GM19025 (cell line): ENCODE measurements at regions not wholly inside any gene's neighbourhood (a gene's known extent, or its start where the extent isn't known, plus 50 kb on each side); places are given as distances from the start of the nearest gene placed in this dataset.
A peak's percentile ranks its signal among the peaks of the same experiment; 100 is the strongest.

Experiments
- ATAC-seq: cut with Tn5 transposase; IDR thresholded peaks from one replicate; pipeline ENCODE4 v1.9.1; 2021; ENCODE audit warnings: mild to moderate bottlenecking, low read depth, moderate library complexity; ENCODE audit not compliant: unreplicated experiment

DNA sequence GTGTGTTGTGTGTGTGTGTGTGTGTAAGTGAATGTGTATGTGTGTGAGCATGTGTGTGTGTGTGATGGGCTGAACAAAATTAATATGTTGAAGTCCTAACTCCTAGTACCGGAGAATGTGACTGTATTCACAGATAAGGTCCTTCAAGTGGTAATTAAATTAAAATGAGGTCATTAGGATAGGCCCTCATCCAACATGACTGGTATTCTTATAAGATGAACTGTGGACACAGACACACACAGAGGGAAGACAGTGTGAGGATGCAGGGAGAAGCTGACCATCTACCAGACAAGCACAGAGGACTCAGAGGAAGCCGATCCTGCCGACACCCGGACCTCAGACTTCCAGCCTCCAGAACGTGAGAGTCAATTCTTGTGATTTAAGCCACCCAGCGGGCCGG, 91.2 kb upstream of the PGBD5 start:
- ATAC-seq, result no peak

DNA sequence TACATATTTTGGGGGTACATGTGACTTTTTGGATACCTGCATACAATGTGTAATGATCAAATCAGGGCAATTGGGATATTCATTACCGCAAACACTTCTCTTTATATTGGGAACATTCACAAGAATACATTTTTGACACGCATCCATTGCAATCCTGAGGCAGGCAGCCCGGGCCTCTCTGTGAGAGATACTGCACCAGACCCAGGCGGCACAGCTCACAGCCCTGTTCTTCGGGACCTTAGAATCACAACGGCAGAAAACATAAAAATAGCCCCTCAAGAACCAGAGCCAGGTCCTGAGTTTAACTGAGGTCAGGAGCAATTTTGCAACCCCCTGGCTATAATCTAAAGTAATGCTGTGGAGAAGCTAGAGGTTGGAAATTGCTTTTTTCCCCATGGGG, 90.8 kb upstream of the PGBD5 start:
- ATAC-seq, result no peak

DNA sequence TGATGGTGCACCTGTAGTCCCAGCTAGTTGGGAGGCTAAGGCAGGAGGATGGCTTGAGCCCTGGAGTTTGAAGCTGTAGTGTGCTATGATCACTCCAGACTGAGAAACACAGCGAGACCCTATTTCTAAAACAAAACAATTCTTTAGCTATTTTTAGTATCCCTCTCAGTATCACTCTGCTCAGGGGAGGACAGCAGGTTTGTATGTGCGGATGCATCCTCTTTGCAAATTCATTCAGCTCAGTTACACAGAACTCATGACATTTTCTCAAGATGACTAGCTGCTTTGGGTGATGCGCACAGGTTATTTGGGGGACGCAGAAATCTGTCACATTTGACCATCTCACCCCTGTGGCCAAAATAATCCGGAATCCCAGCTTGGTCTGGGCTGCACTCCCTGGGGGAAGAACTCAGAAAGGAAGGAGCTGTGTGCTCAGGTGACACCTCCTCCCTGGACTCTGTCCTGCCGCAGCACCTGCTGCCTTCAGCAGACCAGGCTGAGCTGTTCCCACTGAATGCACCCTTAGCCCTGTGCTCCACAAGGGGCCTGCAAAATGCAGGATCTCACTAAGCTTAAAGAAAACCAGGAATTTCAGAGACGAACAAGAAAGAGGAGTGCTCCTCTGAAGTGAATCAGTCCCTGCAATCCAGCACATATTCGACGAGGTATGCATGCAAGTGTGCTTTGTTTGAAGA, 89.5 kb upstream of the PGBD5 start:
- no peak for ATAC-seq

DNA sequence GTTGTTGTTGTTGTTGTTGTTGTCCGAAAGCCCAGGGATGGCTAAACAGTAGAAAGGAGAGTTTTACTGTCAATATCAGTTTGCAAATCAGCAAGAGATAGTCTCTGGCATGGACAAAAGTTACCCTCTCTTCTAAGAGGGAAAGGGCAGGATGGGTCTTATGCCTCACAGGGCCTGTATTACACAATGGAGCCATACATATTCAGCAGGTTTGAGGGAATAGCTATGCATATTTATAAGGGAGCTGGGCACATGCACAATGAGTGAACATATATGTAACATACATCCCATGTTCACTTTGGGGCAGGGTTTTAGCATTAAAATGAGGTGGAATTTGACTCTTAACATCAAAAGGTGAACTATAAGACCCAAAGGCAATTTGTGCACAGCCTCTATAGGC, 84.4 kb upstream of the PGBD5 start:
- no peak for ATAC-seq

DNA sequence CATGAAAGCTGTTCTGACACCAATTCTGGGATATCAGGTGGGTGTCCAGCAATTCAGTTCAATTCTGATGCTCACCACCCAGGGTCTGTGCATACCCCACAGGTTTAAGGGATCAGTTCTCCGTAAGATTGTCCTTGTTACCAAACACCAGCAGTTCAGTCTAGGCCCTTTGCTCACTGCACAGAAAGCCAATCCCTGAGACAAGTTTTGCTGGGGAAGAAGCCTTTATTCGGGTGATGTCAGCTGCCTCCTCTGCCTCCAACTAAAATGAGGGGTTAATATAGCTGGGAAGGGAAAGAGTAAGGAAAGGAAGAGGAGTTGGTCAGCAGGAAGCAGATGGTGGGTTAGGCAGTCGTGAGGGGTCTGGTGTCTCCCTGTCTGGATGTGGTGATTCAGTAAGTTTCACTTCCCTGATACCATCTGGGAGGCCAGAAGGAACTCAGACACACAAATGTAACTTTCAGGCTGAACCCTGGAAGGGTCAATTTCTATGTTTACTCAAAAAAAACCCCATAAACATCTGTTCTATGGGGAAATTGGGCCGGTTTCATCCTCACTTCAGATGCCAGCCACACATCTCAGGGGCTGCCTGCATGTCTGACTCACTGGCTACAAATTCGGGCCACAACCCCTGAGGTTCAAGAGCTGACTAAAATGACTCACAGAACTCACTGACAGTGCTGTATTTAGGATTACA, 83.3 kb upstream of the PGBD5 start:
- peak; percentile 52 for ATAC-seq

DNA sequence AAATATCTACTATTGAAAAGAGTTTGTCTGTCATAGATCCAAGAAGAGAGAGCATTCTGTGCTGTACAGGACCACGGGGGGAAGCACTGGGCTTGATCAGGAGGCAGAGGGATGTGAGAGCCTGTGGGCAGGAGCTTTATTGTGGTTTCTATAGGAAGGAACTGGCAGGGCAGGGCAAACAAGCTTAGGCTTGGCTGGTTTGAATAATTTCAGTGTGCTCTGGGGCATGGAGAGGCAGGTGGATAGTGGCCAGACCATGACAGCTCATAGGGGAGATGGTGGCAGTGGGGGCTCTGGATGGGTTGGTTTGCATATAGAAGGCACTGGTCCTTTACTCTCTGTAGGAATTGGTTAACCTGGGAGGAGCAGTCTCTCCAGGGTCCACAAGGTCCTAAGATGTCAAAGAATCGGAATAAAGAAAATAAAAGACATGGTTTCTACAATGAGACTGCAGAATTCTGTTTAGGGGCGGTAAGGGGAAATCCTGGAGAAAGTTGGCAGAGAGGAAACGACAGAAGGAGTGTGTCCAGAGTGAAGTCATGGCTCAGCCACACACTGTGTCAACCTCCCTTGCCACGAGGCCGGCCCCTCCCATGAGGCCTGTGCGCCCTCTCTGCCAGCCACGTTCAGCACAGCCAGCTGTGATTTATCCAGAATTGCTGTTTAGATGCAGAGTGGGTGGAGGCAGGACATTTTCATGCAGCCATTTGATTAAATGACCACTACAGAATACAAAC, 81.7 kb upstream of the PGBD5 start:
- no peak for ATAC-seq

DNA sequence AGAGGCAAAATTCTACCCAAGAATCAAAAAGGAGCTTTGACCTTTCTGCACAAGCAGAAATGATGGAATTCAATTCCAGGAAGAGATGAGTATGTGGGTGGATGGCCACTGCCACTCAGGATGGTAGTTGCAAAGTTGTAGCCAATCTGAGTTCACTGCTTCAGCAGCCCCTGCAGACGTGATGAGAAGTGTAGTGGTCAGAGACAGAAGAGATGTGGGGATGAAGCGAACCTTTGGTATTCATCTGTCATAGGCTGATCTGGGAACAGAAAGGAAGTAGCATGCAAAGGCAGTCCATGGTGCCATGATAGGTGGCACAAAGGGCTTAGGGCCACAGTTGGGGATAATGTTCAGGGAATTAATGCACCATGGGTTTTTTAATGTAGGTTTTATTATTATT, 81.1 kb upstream of the PGBD5 start:
- no peak for ATAC-seq

DNA sequence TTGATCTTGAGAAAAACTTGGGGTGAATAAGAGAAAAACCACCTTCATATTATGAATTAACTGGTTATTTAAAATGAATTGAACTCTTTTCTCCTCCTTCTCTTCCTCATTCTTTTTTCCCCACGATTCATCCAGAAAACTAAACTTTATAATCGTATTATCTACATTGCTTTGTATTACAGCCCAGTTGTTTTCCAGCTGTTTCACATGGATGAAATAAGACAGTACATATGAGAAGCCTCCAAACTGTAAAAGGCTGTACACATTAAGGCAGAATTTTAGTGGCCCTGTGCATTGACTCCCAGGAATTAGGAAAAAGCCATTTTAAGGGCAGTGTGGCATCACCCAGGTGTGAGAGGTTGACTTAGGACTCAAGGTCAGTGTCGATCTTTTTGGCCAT, 80.3 kb upstream of the PGBD5 start:
- ATAC-seq, result no peak

DNA sequence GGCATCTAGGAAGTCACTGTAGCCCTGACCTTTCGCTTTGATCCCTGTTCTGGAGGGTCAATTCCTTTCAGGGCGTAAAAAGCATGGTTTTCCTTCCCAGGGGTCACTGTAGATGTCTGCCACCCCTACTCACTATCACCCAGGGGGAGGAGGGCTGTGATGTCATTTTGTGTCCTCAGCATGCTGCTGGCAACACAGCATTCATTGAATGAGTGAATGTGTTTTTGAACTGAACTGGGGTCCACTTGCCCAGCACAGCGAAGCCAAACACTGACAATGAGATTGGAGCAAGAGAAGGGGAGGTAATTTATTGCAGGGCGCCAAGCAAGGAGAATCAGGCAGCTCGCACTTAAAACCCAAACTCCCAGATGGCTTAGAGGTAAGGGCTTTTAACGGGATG, 78.2 kb upstream of the PGBD5 start:
- no peak for ATAC-seq

DNA sequence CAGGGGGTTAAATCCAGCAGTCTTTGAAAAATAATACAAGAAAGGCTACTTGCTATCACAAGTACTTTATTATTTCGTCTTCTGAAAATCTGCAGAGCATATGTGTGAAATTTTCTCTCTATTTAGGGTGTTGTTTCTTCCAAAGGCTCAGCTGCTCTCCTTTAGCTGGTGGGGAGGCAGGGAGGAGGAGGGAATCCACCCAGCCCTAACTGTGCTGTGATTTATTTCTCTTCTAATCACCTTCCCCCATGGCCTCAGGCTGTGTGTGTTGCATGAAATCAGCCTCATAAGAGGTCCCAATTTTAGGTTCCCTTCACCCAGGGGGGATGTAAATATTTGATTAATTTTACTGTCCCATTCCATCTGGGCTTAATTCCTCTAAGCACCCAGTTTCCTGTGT, 77.6 kb upstream of the PGBD5 start:
- no peak for ATAC-seq

DNA sequence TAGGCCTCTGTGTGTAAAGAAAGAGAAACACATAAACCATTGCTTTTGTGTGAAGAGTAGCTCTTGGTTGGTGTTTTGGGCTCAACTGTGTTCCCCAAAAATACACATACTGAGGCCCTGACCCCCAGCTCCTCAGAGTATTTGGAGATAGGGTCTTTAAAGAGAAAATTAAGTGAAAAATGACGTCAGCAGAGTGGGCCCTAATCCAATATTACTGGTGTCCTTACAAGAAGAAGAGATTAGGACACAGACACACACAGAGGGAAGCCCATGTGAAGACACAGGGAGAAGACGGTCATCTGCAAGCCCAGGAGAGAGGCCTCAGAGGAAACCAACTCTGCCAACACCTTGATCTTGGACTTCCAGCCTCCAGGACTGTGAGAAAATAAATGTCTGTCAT, 76.9 kb upstream of the PGBD5 start:
- no peak for ATAC-seq

DNA sequence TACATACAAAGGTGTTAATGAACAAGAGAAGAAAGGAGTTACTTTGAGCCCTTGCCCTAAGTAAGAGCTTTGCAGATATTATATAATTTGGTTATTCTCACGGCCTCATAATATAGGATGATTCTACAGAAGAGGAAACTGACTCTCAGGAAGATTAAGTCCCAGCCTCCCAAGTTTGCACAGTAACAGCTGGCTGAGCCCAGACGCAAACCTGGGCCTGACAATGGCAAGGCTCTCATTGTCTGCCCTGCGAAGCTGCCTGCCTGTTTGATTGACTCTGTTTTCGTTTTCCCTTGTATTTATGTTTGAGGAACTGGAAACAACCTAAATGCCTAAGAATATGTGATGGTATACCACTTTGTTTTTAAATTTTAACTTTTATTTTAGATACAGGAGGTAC, 76.2 kb upstream of the PGBD5 start:
- no peak for ATAC-seq

DNA sequence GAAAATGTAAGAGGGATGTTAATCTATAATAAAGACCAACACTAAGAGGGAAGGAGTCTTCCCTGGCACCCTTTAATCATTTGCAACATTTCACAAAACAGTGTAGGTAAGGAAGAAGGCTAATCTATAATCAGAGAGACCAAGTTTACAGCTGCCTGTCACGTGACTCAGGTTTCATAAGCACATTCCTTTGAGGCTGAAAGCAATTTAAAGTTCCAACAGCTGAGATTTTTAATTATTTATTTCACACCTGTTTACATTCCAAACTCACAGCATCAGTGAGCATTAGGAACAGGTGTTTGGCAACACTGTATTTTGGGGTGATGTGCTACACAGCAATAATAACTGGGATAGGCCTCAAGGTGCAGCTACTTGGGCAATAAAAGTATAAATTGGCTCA, 75.7 kb upstream of the PGBD5 start:
- ATAC-seq, result no peak

DNA sequence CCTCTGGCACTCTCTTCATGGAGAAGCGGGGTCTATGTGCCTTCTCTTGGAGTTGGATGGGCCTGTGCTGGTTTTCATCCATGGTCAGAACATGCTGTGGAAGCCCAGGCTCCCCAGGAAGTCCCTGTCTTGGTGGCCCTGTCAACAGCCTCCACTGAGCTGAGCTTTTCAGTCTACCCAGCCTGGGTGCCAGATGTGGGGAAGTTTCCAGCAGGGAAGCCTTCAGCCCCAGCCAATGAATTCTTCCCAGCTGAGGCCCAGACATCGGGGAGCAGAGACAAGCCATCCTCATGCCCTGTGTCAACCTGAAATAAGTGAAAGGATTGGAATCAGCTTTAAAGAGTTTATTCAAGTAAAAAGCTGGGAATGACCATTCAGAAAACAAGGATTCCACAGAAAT, 75.1 kb upstream of the PGBD5 start:
- no peak for ATAC-seq

DNA sequence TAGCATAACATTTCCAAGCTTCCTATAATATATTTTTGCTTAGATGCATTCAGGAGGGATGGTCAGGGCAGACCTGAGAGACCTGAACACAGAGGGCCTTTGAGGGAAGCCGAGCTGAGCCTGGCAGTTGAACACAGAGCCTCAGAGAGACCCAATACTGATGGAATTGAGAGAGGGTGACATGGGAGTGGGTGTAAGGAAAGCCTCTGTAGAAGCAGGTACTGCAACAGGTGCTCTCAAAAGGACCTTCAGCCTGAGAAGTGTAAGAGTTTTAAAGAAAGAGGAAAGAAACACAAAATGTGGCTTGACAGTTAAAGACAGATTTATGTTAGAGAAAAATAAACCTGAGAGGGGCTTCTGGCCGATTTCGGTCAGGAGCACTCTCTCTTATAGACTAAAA, 73.9 kb upstream of the PGBD5 start:
- no peak for ATAC-seq

DNA sequence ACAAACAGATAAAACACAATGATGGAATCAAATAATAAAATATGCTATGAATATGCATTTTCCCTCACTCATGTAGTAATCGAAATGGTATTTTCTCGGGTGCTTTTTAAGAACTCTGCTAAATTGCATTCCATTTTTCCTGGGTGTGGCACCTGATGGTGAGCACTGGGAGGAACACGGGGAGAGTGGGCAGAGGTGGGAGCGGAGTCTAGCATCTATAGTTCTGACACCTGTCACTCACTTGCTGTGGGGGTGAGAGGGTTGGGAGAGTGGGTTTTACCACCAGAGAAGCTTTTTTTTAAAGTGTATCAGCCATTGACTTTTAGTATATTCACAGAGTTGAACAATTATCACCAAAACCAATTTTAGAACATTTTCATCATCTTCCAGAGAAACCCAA, 73.4 kb upstream of the PGBD5 start:
- ATAC-seq, result no peak

DNA sequence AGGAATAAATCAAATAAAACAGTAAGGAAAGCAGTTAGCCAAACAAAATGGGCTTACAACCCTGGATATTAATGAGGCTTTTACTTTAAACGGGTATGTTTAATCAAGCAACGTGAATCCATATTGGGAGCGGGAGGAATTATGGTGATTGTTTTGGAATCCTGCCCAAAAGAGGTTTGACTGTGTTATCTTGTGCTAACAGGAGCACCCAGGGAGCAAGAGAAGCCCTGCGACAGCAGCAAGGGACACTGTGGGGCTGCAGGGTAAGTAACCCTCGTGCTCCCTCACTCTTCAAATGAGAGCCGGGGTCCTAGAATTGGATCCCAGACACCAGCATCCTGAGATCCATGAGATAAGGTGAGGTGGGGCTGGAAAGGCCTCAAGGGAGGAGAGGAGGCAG, 72.6 kb upstream of the PGBD5 start:
- no peak for ATAC-seq

DNA sequence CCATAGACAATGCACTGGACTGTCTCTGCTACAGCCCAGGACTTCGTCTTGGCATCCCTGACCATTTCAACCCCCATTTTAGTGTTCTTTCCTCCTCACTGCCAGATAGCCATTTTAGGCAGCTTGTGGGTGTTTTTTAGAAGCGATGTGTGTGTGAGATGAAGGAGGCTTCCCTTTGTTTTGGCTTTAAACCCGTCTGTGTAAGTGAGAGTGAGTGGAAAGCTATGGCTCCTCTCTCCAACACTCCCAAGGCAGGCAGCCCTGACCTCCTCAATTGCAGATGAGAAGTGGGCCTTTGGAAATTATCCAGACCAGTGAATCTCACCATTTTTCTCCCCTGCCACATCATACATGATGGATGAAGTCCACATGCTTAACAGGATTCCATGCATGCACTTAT, 70.3 kb upstream of the PGBD5 start:
- no peak for ATAC-seq

DNA sequence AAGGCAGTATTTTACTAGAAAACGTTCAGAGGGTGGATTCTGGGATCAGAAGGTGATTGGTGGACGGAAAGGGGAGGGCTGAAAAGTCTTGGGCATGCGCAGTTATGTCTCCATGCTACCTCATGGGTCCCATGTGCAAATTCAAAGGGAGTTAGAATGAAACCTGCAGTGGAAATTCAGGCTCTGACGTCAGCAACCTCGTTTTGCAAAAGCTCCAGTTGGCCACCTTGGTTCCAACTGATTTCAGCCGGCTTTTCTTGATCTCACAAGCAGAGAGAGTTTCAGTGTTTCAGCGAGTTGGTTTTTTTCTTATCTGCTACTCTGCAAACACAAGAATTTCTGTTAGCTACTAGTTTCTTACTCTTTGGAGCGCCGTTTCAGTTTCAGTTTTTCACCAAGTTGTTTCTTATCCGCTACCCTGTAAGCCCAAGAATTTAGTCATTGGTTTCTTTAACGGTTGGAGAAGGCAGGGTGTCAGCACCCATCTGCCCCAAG, 69.8 kb upstream of the PGBD5 start:
- no peak for ATAC-seq

DNA sequence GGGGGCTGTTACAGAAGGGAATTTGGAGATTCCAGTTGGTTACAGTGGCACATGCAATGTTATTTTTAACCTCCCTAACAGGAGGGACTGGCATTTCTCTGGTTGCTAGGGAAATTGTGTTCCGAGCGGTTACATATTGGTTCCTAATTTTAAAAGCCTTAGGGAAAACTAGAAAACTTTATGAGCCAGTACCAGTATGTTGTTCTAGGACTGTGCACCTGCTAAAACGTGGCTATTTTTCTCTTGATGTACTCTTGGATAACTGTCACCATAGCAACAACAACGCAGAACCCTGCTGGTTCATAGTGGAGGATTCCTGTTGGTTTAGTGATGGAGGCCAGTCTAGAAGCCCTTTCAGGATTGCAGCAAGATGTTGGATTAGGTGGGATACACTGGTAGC, 68.9 kb upstream of the PGBD5 start:
- no peak for ATAC-seq

DNA sequence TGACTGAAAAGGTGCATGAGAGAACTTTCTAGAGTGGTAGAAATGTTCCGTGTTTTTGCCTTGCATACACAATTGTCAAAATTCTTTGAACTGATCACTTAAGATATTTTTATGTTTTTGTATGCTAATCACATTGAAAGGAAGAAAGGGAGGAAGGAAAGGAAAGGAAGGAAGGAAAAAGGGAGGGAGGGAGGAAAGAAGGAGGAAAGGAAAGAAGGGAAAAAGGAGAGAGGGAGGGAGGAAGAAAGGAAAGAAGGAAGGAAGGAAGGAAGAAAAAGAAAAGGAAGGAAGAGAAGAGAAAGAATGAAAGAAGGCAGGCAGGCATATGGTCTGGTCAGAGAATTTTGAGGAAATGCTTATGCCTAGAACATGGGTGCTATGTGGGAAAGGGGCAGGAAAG, 68.4 kb upstream of the PGBD5 start:
- ATAC-seq, result no peak

DNA sequence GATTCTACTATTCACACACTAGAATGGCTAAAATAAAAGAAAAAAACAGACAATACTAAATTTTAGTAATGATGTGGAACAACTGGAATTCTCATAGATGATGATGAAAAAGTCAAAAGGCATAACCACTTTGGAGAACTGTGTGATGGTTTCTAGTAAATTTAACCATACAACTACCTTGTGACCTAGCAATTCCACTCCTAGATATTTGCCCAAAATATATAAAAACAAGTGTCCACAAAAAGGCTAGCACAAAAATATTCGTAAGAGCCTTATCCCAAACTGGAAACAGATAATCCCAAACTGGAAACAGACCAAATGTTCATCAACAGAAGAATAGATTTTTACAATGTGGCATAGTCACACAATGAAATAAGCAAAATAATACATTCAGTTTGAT, 67.9 kb upstream of the PGBD5 start:
- ATAC-seq, result no peak
